Fibroblast of peridontal ligament (primary cell): ENCODE measurements at regions not wholly inside any gene's neighbourhood (a gene's known extent, or its start where the extent isn't known, plus 50 kb on each side); places are given as distances from the start of the nearest gene placed in this dataset.

ENCODE experiments used
- DNase-seq: peaks from one replicate; pipeline ENCODE4 v3.0.0-alpha.2; 2010; ENCODE audit errors: extremely low read depth

GRCh38 chr10:62707810-62708209 lies 96.7 kb upstream of the ADO start:
- no peak for DNase-seq

DNA sequence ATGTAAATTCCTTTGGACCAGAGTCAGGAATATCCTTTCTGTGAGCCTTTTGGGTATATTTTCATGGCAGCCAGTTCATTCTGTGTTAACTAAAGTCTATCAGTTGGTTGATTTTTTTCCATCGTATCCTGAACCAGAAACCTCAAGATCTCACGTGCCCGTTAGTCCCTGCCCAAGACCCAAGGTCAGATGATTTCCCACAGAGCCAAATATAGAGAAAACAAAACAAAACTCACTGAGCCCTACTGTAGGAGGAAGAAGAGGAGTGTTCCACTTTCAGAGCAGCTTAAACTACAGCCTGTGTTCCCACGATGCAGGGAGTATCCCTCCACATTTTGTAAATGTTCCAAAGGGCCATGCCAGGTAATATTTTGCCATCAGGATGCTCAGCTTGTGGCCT lies 96.0 kb upstream of the ADO start:
- no peak for DNase-seq

DNA sequence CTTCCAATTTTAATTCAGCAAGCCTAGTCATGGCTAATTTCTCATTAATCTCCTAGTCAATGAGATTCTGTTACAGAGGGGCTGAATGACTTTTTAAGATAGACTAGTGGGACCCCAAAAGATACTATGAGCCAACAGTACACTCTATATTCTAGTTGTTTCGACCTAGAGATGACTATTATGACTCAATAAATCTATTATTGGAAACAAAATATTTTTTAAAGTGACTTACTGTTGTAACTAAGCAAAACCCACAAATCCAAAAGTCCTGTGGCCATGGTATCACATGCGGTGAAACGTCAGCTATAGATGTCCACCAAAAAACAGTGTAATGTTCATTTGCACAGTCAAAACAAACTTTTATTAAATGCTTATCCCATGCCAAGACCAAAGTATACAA lies 95.3 kb upstream of the ADO start:
- DNase-seq: no peak

DNA sequence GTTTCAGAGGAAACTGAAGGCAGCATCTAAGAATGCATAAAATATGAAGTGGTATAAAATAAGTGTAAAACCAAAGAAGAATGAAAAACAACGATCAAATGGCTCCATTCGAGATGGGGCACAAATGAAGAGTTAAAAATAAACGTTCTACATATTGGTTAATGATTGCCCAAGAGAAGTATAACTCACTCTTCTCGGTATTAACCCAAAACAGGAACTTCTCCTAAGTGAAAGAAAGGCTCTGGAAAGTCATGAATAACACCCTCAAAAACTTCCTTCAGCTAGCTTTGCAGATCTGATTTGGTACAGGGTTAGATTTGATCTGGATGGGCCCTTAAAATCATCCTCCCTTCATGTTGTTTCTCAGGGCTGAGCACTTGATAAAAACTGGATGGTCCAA lies 94.3 kb upstream of the ADO start:
- DNase-seq: no peak

- no peak for DNase-seq
Observed at GRCh38 chr10:62715383-62715782, 89.1 kb upstream of the ADO start.

DNA sequence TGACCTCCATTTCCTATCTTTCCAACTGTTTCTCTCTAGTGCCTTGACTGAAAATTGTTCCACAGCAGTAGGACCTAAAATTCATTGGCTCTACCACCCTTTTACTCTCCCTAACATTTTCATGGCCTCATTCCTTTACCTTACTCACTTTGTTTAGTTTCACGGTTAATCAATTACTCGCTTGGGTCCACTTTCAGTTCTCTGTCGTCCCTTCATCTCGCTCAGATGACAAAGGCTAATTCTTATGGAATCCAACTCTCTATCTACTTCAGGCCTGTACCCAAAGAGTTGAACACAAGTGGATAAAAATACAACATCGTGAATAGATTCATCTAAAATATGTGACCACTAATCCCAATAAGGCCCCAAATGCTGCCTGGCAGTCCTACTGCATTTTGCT lies 85.9 kb upstream of the ADO start:
- DNase-seq: no peak

GRCh38 chr10:62719061-62719460 lies 85.5 kb upstream of the ADO start:
- no peak for DNase-seq

DNA sequence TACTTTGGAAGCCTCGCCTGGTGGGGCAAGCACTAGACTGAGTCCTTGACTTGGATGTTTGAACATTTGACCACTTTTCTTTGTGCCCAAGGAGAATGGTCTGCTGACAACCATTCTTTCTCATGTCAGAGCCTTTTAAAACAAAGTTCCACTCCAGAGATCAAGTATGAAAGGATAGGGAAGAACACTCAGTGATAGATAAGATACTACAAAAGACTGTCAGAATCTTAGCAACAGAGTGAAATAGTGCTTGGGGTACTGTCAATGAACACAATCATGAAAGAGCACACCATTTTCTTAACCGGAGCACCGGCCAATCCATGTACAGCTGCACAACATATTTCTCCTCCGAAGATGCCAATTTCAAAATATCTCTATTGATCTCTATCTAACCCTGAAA lies 82.8 kb upstream of the ADO start:
- DNase-seq: no peak

DNA sequence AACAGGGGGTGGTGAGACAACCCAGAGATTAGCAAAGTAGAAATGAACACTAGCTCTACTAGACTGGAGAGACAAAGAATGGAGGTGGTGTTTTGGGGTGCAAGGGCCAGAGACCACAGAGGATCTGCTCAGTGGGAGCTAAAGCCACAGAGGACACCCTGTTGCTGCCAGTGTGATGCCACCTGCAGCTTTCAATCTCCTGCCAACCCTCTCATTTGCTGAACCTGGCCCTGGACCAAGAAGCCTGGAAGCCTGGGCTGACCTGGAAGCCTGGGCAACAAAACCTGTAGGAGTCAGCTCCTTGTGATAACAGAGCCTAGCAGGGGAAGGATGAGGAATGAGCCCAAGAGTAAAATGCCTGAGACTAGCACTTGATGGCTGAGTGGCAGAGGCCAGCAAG lies 81.1 kb upstream of the ADO start:
- DNase-seq: no peak

GRCh38 chr10:62724465-62724864 lies 80.1 kb upstream of the ADO start:
- no peak for DNase-seq

DNA sequence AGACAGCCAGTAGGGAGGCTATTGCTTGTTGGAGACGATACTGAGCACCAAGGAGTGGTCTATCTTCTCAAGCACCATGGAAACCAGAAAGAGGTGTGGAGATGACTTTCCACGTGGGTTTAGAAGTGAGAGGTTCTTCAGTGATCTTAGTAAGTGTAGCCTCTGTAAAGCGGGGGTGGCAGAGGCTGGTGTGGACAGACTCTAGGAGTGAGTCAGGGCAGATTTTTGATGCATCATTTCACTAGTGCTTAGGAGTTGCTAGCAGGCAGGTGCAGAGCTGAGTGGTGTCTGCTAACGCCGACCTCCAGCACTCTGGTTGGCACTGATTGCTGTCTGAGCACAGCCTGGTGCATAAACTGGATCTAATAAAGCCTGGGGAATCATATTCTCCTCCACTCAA lies 78.4 kb upstream of the ADO start:
- no peak for DNase-seq

- DNase-seq: no peak
Observed at GRCh38 chr10:62726638-62727037, 77.9 kb upstream of the ADO start.

- DNase-seq: no peak
Observed at GRCh38 chr10:62727934-62728333, 76.6 kb upstream of the ADO start.

GRCh38 chr10:62728479-62728878 lies 76.0 kb upstream of the ADO start:
- DNase-seq: no peak

- no peak for DNase-seq
Observed at GRCh38 chr10:62732841-62733653, 71.5 kb upstream of the ADO start.

- DNase-seq: no peak
Observed at GRCh38 chr10:62733654-62734293, 70.7 kb upstream of the ADO start.

- DNase-seq: no peak
Observed at GRCh38 chr10:62734781-62735463, 69.6 kb upstream of the ADO start.

DNA sequence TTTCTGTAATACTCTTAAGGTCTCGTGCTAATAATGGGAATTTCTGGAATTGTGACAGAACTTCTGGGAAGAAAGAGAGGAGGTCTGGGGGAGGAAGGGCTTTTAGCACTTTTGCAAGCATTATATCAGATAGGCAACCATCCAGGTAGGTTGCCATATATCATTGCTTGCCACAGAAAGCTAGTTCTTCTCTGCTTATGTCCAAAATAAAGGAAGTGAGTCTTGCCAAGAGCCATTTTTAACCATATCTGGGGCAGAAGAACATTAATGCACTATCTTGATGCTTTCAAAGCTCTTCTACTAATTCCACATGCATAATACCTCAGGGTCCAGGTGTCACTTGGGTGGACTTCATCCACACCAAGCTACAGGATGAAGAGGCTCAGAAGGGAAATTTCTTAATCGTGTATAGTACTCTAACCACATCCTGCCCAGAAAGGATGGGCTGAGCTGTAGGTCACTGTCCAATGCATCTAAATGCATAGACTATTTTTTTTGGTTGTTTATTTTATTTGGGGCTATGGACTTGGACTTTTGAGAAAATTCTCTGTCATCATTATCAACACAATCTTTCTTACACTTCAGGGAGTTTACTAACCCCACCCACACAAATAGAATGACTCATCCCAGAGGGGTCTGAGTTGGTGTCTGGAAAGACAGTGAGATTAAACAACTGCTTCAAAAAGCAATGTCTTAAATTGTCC lies 68.9 kb upstream of the ADO start:
- no peak for DNase-seq

GRCh38 chr10:62736168-62736546 lies 68.4 kb upstream of the ADO start:
- DNase-seq: no peak

- DNase-seq: peak; percentile 51
Observed at GRCh38 chr10:62738916-62739315, 65.6 kb upstream of the ADO start.

DNA sequence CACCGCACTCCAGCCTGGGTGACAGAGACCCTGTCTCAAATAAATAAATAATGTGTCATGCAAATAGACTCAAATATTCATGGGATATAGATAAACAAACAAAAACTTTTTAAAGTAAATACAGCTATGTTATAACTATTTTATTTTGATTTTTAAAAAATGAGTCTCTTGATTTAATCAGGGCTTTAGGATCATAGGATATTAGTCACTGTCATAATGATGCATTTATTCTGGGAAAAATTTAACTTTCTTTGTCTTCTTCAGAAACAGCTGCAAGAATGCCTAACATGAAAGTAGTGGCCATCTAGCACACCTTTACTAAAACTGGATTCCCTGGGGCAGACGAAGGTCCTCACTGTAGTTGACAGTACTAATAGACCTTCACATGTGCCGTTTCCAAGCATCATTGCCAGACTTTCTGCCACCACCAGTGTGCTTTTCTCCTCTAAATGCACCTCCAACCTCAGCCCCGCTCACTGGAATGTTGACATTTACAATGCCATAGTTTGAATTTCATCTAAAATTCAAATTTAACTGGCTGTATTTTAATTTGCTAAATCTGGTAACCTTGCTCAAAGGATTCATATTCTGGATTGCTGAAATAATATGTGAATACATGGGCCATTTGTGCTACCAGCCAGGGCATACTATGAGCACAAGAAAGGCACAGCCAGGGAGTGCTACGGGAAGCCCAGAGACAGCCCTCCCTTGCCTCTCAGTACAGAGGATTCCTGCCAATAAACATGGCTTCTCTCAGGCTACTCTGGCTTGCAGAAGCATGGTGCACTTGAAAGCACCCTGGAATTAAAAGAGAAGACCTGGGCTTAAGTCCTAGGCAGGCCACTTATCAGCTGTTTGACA lies 63.4 kb upstream of the ADO start:
- no peak for DNase-seq

- no peak for DNase-seq
Observed at GRCh38 chr10:62741996-62742395, 62.5 kb upstream of the ADO start.
